Heart left ventricle (tissue), 16 donors: ENCODE measurements at regions not wholly inside any gene's neighbourhood (a gene's known extent, or its start where the extent isn't known, plus 50 kb on each side); places are given as distances from the start of the nearest gene placed in this dataset.
"Not testable (repeated sequence)": the region's sequence is repeated elsewhere in the genome, so short reads cannot be mapped to it uniquely, and the experiment has no call there.

ENCODE experiments used
- ATAC-seq, 4 donors: fragments of 200-7000 bp; cut with Tn5 transposase; one replicate each; pipeline ENCODE4 v1.9.1; 2020 to 2022; ENCODE audit warnings: moderate library complexity in 4 of 4, mild to moderate bottlenecking in 3 of 4, moderate number of reproducible peaks in 1 of 4
- DNase-seq, 5 donors: peaks; one replicate each; pipeline ENCODE4 v3.0.0-alpha.2; 2020
- H3K27ac ChIP-seq, 12 donors: fragments of 200-600 bp; sonication (generic) in 4 of 12; one replicate each; pipeline versions ENCODE4 v1.5.0 to v1.8.0; 2016 to 2022; ENCODE audit warnings: mild to moderate bottlenecking in 2 of 12
- H3K27me3 ChIP-seq, 9 donors: fragments of 200-600 bp; sonication (generic) in 2 of 9; one replicate each; pipeline versions ENCODE4 v1.5.1 to v1.8.0; 2016 to 2022; ENCODE audit warnings: mild to moderate bottlenecking in 3 of 9
- H3K36me3 ChIP-seq, 9 donors: fragments of 200-600 bp; sonication (generic) in 2 of 9; one replicate each; pipeline versions ENCODE4 v1.5.0 to v1.8.0; 2018 to 2022; ENCODE audit warnings: mild to moderate bottlenecking in 2 of 9
- H3K4me1 ChIP-seq, 12 donors: fragments of 200-600 bp; sonication (generic) in 4 of 12; one replicate each; pipeline versions ENCODE4 v1.5.0 to v1.8.0; 2016 to 2022; ENCODE audit warnings: mild to moderate bottlenecking in 3 of 12
- H3K4me3 ChIP-seq, 12 donors: fragments of 200-600 bp; sonication (generic) in 4 of 12; one replicate each; pipeline versions ENCODE4 v1.5.0 to v1.8.0; 2017 to 2022; ENCODE audit warnings: mild to moderate bottlenecking in 9 of 12, moderate library complexity in 4 of 12
- H3K9me3 ChIP-seq, 12 donors: fragments of 200-600 bp; sonication (generic) in 4 of 12; one replicate each; pipeline versions ENCODE4 v1.5.0 to v1.8.0; 2016 to 2022; ENCODE audit warnings: mild to moderate bottlenecking in 1 of 12
- CTCF ChIP-seq, 12 donors: fragments of 200-600 bp; sonication (generic) in 4 of 12; IDR thresholded peaks; one replicate each; pipeline versions ENCODE4 v1.5.0 to v1.8.0; 2018 to 2022; ENCODE audit warnings: antibody characterized with exemption in 12 of 12, mild to moderate bottlenecking in 5 of 12
- POLR2A ChIP-seq, 2 donors: fragments of 450-650 bp; IDR thresholded peaks; one replicate each; pipeline ENCODE4 v1.6.1; 2017; ENCODE audit warnings: antibody characterized with exemption in 2 of 2, mild to moderate bottlenecking in 2 of 2, moderate library complexity in 2 of 2
- WGBS, 4 donors: extraction: QIAGEN DNeasy Blood & Tissue Kit in 2 of 4; methylation state at CpG; one replicate each; pipeline versions ENCODE4 v1.1.5 to v1.1.7; 2013 to 2018; 5-methylcytosine and 5-hydroxymethylcytosine counted together
- intact Hi-C, 10 donors: fragments of 100-400 bp; cut with DNase I; formaldehyde crosslinking; loops; one replicate each; pipeline versions ENCODE4 v1.11.1 to v1.14.2; 2022
- donor health status: ischemic (EF 13 %, LVEDD 7.1; RV severe dilation, severe dysfunction).
- donor health status: healthy with polysubstance abuse.
- donor health status: DM: no; HTN: yes; CAD: no.
- donor health status: DM: no; HTN: no; CAD: no.
- donor health status: ischemic (EF 25% LVEDD 6.9; RV normal size, moderate dysfunction).
- donor health status: ischemic (EF 25% LVEDD 5.7; RV mildly dilated, moderate dysfunction).
- donor health status: healthy.
- donor health status: DM: yes; HTN: yes; CAD: no.
- donor health status: ischemic (EF 35%, LVEDD 5.7; RV mildly dilated, moderate dysfunction).
- donor health status: nonischemic (EF 11% LVEDD 7.7; RV severe dilation, severe dysfunction).
- donor health status: DM: yes; HTN: yes; CAD: no.
- donor health status: PGD.
- donor health status: ischemic (EF 29% LVEDD 5.4; RV normal size, mild dysfunction).
- donor health status: nonischemic (EF 23%, LVEDD 6.1; RV moderate dilation, normal function).

GRCh38 chr10:11663763-11664555, 52.5 kb upstream of the USP6NL start:
- TF ChIP-seq CTCF (IDR thresholded peaks at IDR 0.05) (no peak), POLR2A (IDR thresholded peaks at IDR 0.05) (no peak)
- Histone ChIP-seq H3K36me3 (no peaks in the 10 kb centered on the region), H3K9me3 (no peaks in the 10 kb centered on the region), H3K4me1 (peaks cover 0 to 16% (median 0%) of the 10 kb centered on the region in 12 donors), H3K4me3 (no peak overlapping the region), H3K27ac (no peak overlapping the region), H3K27me3 (no peaks in the 10 kb centered on the region)
- peak in 1 of 4 donors; percentile 31 for ATAC-seq
- intact Hi-C loops, result no loop called here
- DNase-seq, result no peak
- WGBS, 4 donors, result 92 to 96% (median 94%) methylated on average over 13 of the region's 13 CpGs

GRCh38 chr10:11663126-11663515, 51.7 kb upstream of the USP6NL start:
- H3K4me3 ChIP-seq, H3K9me3 ChIP-seq, H3K27me3 ChIP-seq, ATAC-seq, H3K36me3 ChIP-seq, DNase-seq, H3K27ac ChIP-seq, intact Hi-C loops, H3K4me1 ChIP-seq: not testable (repeated sequence)
- 93 to 99% (median 95%) methylated on average over 5 of the region's 5 CpGs for whole genome bisulfite sequencing, 4 donors

- Histone ChIP-seq H3K9me3 (no peaks in the 10 kb centered on the region), H3K27me3 (no peaks in the 10 kb centered on the region), H3K4me3 (no peak overlapping the region), H3K27ac (no peak overlapping the region), H3K4me1 (peaks cover 0 to 5% (median 0%) of the 10 kb centered on the region in 12 donors), H3K36me3 (no peaks in the 10 kb centered on the region)
- TF ChIP-seq POLR2A (IDR thresholded peaks at IDR 0.05) (no peak), CTCF (IDR thresholded peaks at IDR 0.05) (no peak)
- WGBS, 4 donors, result 82 to 91% (median 87%) methylated on average over 5 of the region's 5 CpGs
- intact Hi-C loops, result no loop called here
- no peak for ATAC-seq
- no peak for DNase-seq
Measured at GRCh38 chr10:11661441-11661840, 50.0 kb upstream of the USP6NL start.
